ENCODE measurements at regions not wholly inside any gene's neighbourhood (a gene's known extent, or its start where the extent isn't known, plus 50 kb on each side); places are given as distances from the start of the nearest gene placed in this dataset.

- DNase-seq = no peak
- Histone ChIP-seq H3K27ac (no peak overlapping the region), H3K9me3 (no peaks in the 10 kb centered on the region), H3K27me3 (no peaks in the 10 kb centered on the region), H3K36me3 (no peaks in the 10 kb centered on the region), H3K4me1 (no peaks in the 10 kb centered on the region), H3K4me3 (replicated peaks in 1 of 3) (no peak overlapping the region)
- TF ChIP-seq POLR2A (IDR thresholded peaks at IDR 0.05) (no peak), CTCF (IDR thresholded peaks at IDR 0.05) (no peak)
- intact Hi-C loops (cut with DNase I) = no loop called here
- WGBS, 2 donors = 70% methylated on average over 8 to 10 of the region's 10 CpGs
These were observed 548.2 kb downstream of the PTPRU start for GRCh38 chr1:29784276-29785136.

- intact Hi-C loops (cut with DNase I) = no loop called here
- DNase-seq = no peak
- no peak overlapping the region for H3K27ac ChIP-seq
- TF ChIP-seq POLR2A (IDR thresholded peaks at IDR 0.05) (no peak), CTCF (IDR thresholded peaks at IDR 0.05) (no peak)
- no peaks in the 10 kb centered on the region for H3K27me3 ChIP-seq
- H3K36me3 ChIP-seq = no peaks in the 10 kb centered on the region
- no peak overlapping the region for H3K4me3 ChIP-seq (replicated peaks in 1 of 3)
- WGBS, 2 donors = 69 to 70% methylated on average over 14 to 15 of the region's 17 CpGs
- no peaks in the 10 kb centered on the region for H3K9me3 ChIP-seq
- H3K4me1 ChIP-seq = no peaks in the 10 kb centered on the region
These were observed 547.4 kb downstream of the PTPRU start for GRCh38 chr1:29783508-29784275.

- TF ChIP-seq POLR2A (IDR thresholded peaks at IDR 0.05) (no peak), CTCF (IDR thresholded peaks at IDR 0.05) (no peak)
- intact Hi-C loops (cut with DNase I) = no loop called here
- Histone ChIP-seq H3K27me3 (no peaks in the 10 kb centered on the region), H3K27ac (no peak overlapping the region), H3K9me3 (no peaks in the 10 kb centered on the region), H3K36me3 (no peaks in the 10 kb centered on the region), H3K4me1 (no peaks in the 10 kb centered on the region), H3K4me3 (replicated peaks in 1 of 3) (no peak overlapping the region)
- 59 to 68% methylated on average over 6 of the region's 6 CpGs for WGBS, 2 donors
- DNase-seq = no peak
These were observed 546.7 kb downstream of the PTPRU start for GRCh38 chr1:29782846-29783507.

- no peaks in the 10 kb centered on the region for H3K27me3 ChIP-seq
- no peaks in the 10 kb centered on the region for H3K9me3 ChIP-seq
- no peaks in the 10 kb centered on the region for H3K36me3 ChIP-seq
- no peak overlapping the region for H3K27ac ChIP-seq
- no peak overlapping the region for H3K4me3 ChIP-seq (replicated peaks in 1 of 3)
- DNase-seq = no peak
- H3K4me1 ChIP-seq = no peaks in the 10 kb centered on the region
- no peak for TF ChIP-seq CTCF (IDR thresholded peaks at IDR 0.05)
- no peak for TF ChIP-seq POLR2A (IDR thresholded peaks at IDR 0.05)
- intact Hi-C loops (cut with DNase I) = no loop called here
- WGBS, 2 donors = 82 to 89% methylated on average over 5 of the region's 5 CpGs
These were observed 542.8 kb downstream of the PTPRU start for GRCh38 chr1:29779146-29779545.

Measured in thyroid gland (tissue), 4 donors.